ENCODE measurements at regions not wholly inside any gene's neighbourhood (a gene's known extent, or its start where the extent isn't known, plus 50 kb on each side); places are given as distances from the start of the nearest gene placed in this dataset.

DNA sequence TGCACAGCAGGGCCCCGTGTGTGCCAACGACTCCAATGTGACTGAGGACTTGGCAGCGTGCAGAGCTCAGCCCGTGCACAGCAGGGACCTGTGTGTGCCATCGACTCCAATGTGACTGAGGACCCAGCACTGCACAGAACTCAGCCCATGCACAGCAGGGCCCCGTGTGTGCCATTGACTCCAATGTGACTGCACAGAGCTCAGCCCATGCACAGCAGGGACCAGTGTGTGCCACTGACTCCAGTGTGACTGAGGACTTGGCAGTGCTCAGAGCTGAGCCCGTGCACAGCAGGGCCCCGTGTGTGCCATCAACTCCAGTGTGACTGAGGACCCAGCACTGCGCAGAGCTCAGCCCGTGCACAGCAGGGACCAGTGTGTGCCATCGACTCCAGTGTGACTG lies 347.8 kb upstream of the B3GAT1 start:
- H3K4me1 ChIP-seq (replicated peaks in 1 of 2; ENCODE audit: control insufficient read depth in 2 of 2, insufficient read depth in 2 of 2, low read length in 2 of 2), result peaks cover 0 to 12% of the 10 kb centered on the region in 2 experiments; a peak in 1 of 5 replicates
- ChIA-PET POLR2A (interaction anchor here (0.6 kb wide), 1 partner anchor 536 kb away, joined by 3 read pairs; the partner anchor contains the start of gene NCAPD3), CTCF (ENCODE audit: low intra/inter-chr PET ratio) (no interaction called here)
- DNase-seq (ENCODE audit: extremely low read depth in 1 of 4, low spot score in 3 of 4), result no peak
- H3K9me1 ChIP-seq (ENCODE audit: control insufficient read depth, insufficient read depth, low read length), result no peaks in the 10 kb centered on the region
- TF ChIP-seq ZNF12 (CRISPR knock-in tag; IDR thresholded peaks at IDR 0.05) (no peak), HCFC1 (IDR thresholded peaks at IDR 0.05; ENCODE audit: low read depth, low read length) (no peak), BRCA1 (IDR thresholded peaks at IDR 0.05) (no peak), BRCA1 (CRISPR knock-in tag; IDR thresholded peaks at IDR 0.05) (no peak), TEAD4 (IDR thresholded peaks at IDR 0.05; ENCODE audit: low read length) (no peak), TEAD4 (CRISPR knock-in tag; IDR thresholded peaks at IDR 0.05; ENCODE audit: borderline replicate concordance) (no peak)
- TF ChIP-seq, protein P1, sequence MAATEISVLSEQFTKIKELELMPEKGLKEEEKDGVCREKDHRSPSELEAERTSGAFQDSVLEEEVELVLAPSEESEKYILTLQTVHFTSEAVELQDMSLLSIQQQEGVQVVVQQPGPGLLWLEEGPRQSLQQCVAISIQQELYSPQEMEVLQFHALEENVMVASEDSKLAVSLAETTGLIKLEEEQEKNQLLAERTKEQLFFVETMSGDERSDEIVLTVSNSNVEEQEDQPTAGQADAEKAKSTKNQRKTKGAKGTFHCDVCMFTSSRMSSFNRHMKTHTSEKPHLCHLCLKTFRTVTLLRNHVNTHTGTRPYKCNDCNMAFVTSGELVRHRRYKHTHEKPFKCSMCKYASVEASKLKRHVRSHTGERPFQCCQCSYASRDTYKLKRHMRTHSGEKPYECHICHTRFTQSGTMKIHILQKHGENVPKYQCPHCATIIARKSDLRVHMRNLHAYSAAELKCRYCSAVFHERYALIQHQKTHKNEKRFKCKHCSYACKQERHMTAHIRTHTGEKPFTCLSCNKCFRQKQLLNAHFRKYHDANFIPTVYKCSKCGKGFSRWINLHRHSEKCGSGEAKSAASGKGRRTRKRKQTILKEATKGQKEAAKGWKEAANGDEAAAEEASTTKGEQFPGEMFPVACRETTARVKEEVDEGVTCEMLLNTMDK (IDR thresholded peaks at IDR 0.05; ENCODE audit: borderline replicate concordance, insufficient read depth, low read depth, low read length, poor library complexity, severe bottlenecking), result no peak
- TF ChIP-seq, protein P2, sequence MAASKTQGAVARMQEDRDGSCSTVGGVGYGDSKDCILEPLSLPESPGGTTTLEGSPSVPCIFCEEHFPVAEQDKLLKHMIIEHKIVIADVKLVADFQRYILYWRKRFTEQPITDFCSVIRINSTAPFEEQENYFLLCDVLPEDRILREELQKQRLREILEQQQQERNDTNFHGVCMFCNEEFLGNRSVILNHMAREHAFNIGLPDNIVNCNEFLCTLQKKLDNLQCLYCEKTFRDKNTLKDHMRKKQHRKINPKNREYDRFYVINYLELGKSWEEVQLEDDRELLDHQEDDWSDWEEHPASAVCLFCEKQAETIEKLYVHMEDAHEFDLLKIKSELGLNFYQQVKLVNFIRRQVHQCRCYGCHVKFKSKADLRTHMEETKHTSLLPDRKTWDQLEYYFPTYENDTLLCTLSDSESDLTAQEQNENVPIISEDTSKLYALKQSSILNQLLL (CRISPR knock-in tag; IDR thresholded peaks at IDR 0.05; ENCODE audit: borderline replicate concordance), result no peak
- TF ChIP-seq, protein P3, sequence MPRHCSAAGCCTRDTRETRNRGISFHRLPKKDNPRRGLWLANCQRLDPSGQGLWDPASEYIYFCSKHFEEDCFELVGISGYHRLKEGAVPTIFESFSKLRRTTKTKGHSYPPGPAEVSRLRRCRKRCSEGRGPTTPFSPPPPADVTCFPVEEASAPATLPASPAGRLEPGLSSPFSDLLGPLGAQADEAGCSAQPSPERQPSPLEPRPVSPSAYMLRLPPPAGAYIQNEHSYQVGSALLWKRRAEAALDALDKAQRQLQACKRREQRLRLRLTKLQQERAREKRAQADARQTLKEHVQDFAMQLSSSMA (CRISPR knock-in tag; IDR thresholded peaks at IDR 0.05), result no peak
- TF ChIP-seq, protein P4, sequence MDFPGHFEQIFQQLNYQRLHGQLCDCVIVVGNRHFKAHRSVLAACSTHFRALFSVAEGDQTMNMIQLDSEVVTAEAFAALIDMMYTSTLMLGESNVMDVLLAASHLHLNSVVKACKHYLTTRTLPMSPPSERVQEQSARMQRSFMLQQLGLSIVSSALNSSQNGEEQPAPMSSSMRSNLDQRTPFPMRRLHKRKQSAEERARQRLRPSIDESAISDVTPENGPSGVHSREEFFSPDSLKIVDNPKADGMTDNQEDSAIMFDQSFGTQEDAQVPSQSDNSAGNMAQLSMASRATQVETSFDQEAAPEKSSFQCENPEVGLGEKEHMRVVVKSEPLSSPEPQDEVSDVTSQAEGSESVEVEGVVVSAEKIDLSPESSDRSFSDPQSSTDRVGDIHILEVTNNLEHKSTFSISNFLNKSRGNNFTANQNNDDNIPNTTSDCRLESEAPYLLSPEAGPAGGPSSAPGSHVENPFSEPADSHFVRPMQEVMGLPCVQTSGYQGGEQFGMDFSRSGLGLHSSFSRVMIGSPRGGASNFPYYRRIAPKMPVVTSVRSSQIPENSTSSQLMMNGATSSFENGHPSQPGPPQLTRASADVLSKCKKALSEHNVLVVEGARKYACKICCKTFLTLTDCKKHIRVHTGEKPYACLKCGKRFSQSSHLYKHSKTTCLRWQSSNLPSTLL (IDR thresholded peaks at IDR 0.05), result no peak
- TF ChIP-seq, protein P5, sequence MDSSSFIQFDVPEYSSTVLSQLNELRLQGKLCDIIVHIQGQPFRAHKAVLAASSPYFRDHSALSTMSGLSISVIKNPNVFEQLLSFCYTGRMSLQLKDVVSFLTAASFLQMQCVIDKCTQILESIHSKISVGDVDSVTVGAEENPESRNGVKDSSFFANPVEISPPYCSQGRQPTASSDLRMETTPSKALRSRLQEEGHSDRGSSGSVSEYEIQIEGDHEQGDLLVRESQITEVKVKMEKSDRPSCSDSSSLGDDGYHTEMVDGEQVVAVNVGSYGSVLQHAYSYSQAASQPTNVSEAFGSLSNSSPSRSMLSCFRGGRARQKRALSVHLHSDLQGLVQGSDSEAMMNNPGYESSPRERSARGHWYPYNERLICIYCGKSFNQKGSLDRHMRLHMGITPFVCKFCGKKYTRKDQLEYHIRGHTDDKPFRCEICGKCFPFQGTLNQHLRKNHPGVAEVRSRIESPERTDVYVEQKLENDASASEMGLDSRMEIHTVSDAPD (CRISPR knock-in tag; IDR thresholded peaks at IDR 0.05), result no peak
- H3K79me2 ChIP-seq (ENCODE audit: control insufficient read depth, insufficient read depth, low read length), result no peaks in the 10 kb centered on the region
- BruUV-seq (replicated peaks), result no TSS peak
- no peak overlapping the region for H2AFZ ChIP-seq (ENCODE audit: low read depth, low read length)
- intact Hi-C loops (cut with micrococcal nuclease) (no loop called here), in situ Hi-C loops (cut with MboI) (no loop called here)
- no peak for FAIRE-seq
- no peak overlapping the region for H3K27ac ChIP-seq (ENCODE audit: extremely low read depth, low read depth, low read length)
- H3K4me3 ChIP-seq, result no peak overlapping the region
- H3K9ac ChIP-seq (ENCODE audit: insufficient read depth in 1 of 2, low read depth in 2 of 2, low read length in 2 of 2), result no peak overlapping the region
- ATAC-seq, result no peak
- no peaks in the 10 kb centered on the region; the same call in 1 of the 2 replicates for H4K20me1 ChIP-seq (replicated peaks; ENCODE audit: control insufficient read depth, insufficient read depth, low read length)
- H3K4me2 ChIP-seq (ENCODE audit: insufficient read depth, low read length), result no peak overlapping the region
- peaks cover 12 to 46% of the 10 kb centered on the region in 2 experiments; a peak in 4 of 5 replicates for H3K27me3 ChIP-seq (ENCODE audit: control insufficient read depth in 2 of 2, insufficient read depth in 2 of 2, low read length in 2 of 2)
- 0% methylated on average over 3 of the region's 11 CpGs for WGBS (ENCODE audit: insufficient coverage, low coverage, missing lambda C conversion rate)
- no peaks in the 10 kb centered on the region for H3K36me3 ChIP-seq (ENCODE audit: control insufficient read depth, insufficient read depth, low read length)
- H3K9me3 ChIP-seq (replicated peaks; ENCODE audit: control insufficient read depth, insufficient read depth, low read depth, low read length), result no peaks in the 10 kb centered on the region
